CD4-positive, alpha-beta memory T cell (primary cell): ENCODE measurements at regions not wholly inside any gene's neighbourhood (a gene's known extent, or its start where the extent isn't known, plus 50 kb on each side); places are given as distances from the start of the nearest gene placed in this dataset.
"Not testable (repeated sequence)": the region's sequence is repeated elsewhere in the genome, so short reads cannot be mapped to it uniquely, and the experiment has no call there.

Experiments
- CTCF ChIA-PET: fragments of 350-600 bp; sonication (Branson Sonifier 250); formaldehyde crosslinking; loops from one replicate; lab custom pipeline; 2021; ENCODE audit warnings: inconsistent platforms; ENCODE audit not compliant: partially characterized antibody; lab: Charles Lee
- POLR2A ChIA-PET: fragments of 350-600 bp; sonication (Branson Sonifier 250); formaldehyde crosslinking; loops from one replicate; lab custom pipeline; 2021; ENCODE audit not compliant: partially characterized antibody; lab: Charles Lee
- DNase-seq, 5 donors: peaks; one replicate each; pipeline versions ENCODE4 v3.0.0 to v3.0.0-alpha.2; 2020 to 2022; ENCODE audit warnings: mixed read lengths in 1 of 5
- H3K27ac ChIP-seq: one replicate; pipeline ENCODE4 v1.7.0; 2013; ENCODE audit warnings: low read depth, low read length
- H3K27me3 ChIP-seq: 2 replicates; pipeline ENCODE4 v1.7.0; 2013; ENCODE audit warnings: mild to moderate bottlenecking, low read length, moderate library complexity; ENCODE audit not compliant: insufficient read depth
- H3K36me3 ChIP-seq: 2 replicates; pipeline ENCODE4 v1.7.0; 2013; ENCODE audit warnings: mild to moderate bottlenecking, low read length, moderate library complexity; ENCODE audit not compliant: insufficient read depth
- H3K4me1 ChIP-seq: 2 replicates; pipeline ENCODE4 v1.7.0; 2013; ENCODE audit warnings: mild to moderate bottlenecking, low read length, moderate library complexity; ENCODE audit not compliant: insufficient read depth
- H3K4me3 ChIP-seq, 2 donors: one replicate each; pipeline ENCODE4 v1.7.0; 2013; ENCODE audit warnings: low read length in 2 of 2, mild to moderate bottlenecking in 1 of 2
- H3K9me3 ChIP-seq, 2 donors: one replicate each; pipeline ENCODE4 v1.7.0; 2013; ENCODE audit warnings: low read length in 2 of 2, control low read depth in 1 of 2; ENCODE audit not compliant: control insufficient read depth in 1 of 2
- H3K27ac Mint-ChIP-seq, 7 donors: one replicate each; pipeline ENCODE4 v1.8.0; 2020 to 2021; ENCODE audit warnings: mixed read lengths in 7 of 7, mild to moderate bottlenecking in 6 of 7, inconsistent platforms in 3 of 7, moderate library complexity in 3 of 7
- H3K27me3 Mint-ChIP-seq, 2 donors: one replicate each; pipeline ENCODE4 v1.8.0; 2020 to 2021; ENCODE audit warnings: mixed read lengths in 2 of 2
- H3K36me3 Mint-ChIP-seq, 2 donors: one replicate each; pipeline ENCODE4 v1.8.0; 2020 to 2021; ENCODE audit warnings: mixed read lengths in 2 of 2, inconsistent platforms in 1 of 2, mild to moderate bottlenecking in 1 of 2
- H3K4me1 Mint-ChIP-seq, 4 donors: one replicate each; pipeline ENCODE4 v1.8.0; 2020 to 2021; ENCODE audit warnings: mixed read lengths in 4 of 4, mild to moderate bottlenecking in 1 of 4
- H3K4me3 Mint-ChIP-seq, 8 donors: one replicate each; pipeline ENCODE4 v1.8.0; 2020 to 2021; ENCODE audit warnings: mixed read lengths in 8 of 8, mild to moderate bottlenecking in 7 of 8, moderate library complexity in 6 of 8, inconsistent platforms in 3 of 8
- H3K9me3 Mint-ChIP-seq, 8 donors: one replicate each; pipeline ENCODE4 v1.8.0; 2020 to 2021; ENCODE audit warnings: mixed read lengths in 8 of 8, mild to moderate bottlenecking in 5 of 8, inconsistent platforms in 3 of 8, moderate library complexity in 1 of 8
- intact Hi-C: fragments of 100-400 bp; cut with micrococcal nuclease; formaldehyde crosslinking; loops from one replicate; pipeline ENCODE4 v1.15.1; 2023

- no peak for DNase-seq
Observed at GRCh38 chr6:103507052-103507451, 1352.7 kb downstream of the HACE1 start.

GRCh38 chr6:103505155-103505518 lies 1354.6 kb downstream of the HACE1 start:
- ChIA-PET CTCF (no interaction called here), POLR2A (no interaction called here)
- Histone ChIP-seq H3K36me3 (no peaks in the 10 kb centered on the region), H3K27ac (no peak overlapping the region), H3K4me1 (no peaks in the 10 kb centered on the region), H3K9me3 (no peaks in the 10 kb centered on the region), H3K27me3 (no peaks in the 10 kb centered on the region), H3K4me3 (no peak overlapping the region)
- Mint-ChIP-seq H3K27me3 (no peaks in the 10 kb centered on the region), H3K27ac (no peak overlapping the region), H3K4me3 (no peak overlapping the region), H3K4me1 (no peaks in the 10 kb centered on the region), H3K36me3 (no peaks in the 10 kb centered on the region), H3K9me3 (peaks cover 0 to 5% (median under 1%) of the 10 kb centered on the region in 8 donors)
- no peak for DNase-seq
- intact Hi-C loops, result no loop called here

More at GRCh38 chr6:103507052-103507451, 1352.7 kb downstream of the HACE1 start:
- POLR2A ChIA-PET, result no interaction called here
- Histone ChIP-seq H3K9me3 (no peaks in the 10 kb centered on the region), H3K36me3 (no peaks in the 10 kb centered on the region), H3K4me1 (no peaks in the 10 kb centered on the region), H3K4me3 (no peak overlapping the region), H3K27ac (no peak overlapping the region), H3K27me3 (no peaks in the 10 kb centered on the region)
- intact Hi-C loops, result no loop called here
- no peaks in the 10 kb centered on the region for H3K4me1 Mint-ChIP-seq
- no peaks in the 10 kb centered on the region for H3K36me3 Mint-ChIP-seq
- H3K4me3 Mint-ChIP-seq, result no peak overlapping the region
- CTCF ChIA-PET, result no interaction called here
- no peak overlapping the region for H3K27ac Mint-ChIP-seq
- peaks cover 0 to 5% (median under 1%) of the 10 kb centered on the region in 8 donors for H3K9me3 Mint-ChIP-seq
- H3K27me3 Mint-ChIP-seq, result no peaks in the 10 kb centered on the region

- H3K36me3 ChIP-seq, result no peaks in the 10 kb centered on the region
- no peaks in the 10 kb centered on the region for H3K4me1 Mint-ChIP-seq
- H3K27me3 ChIP-seq, result no peaks in the 10 kb centered on the region
- ChIA-PET POLR2A (no interaction called here), CTCF (no interaction called here)
- no peaks in the 10 kb centered on the region for H3K9me3 ChIP-seq
- H3K4me3 Mint-ChIP-seq, result no peak overlapping the region
- no peak overlapping the region for H3K27ac ChIP-seq
- H3K36me3 Mint-ChIP-seq, result no peaks in the 10 kb centered on the region
- H3K9me3 Mint-ChIP-seq, result peaks cover 0 to 5% (median 0%) of the 10 kb centered on the region in 8 donors
- no peak overlapping the region for H3K27ac Mint-ChIP-seq
- H3K27me3 Mint-ChIP-seq, result no peaks in the 10 kb centered on the region
- DNase-seq, result no peak
- intact Hi-C loops, result no loop called here
- H3K4me1 ChIP-seq, result no peaks in the 10 kb centered on the region
- no peak overlapping the region for H3K4me3 ChIP-seq
Observed at GRCh38 chr6:103504501-103505154, 1355.1 kb downstream of the HACE1 start.

- H3K9me3 ChIP-seq, H3K36me3 ChIP-seq, intact Hi-C loops, H3K36me3 Mint-ChIP-seq, H3K27ac ChIP-seq, H3K27me3 Mint-ChIP-seq, H3K4me3 ChIP-seq, CTCF ChIA-PET, POLR2A ChIA-PET, H3K9me3 Mint-ChIP-seq, H3K4me3 Mint-ChIP-seq, H3K27me3 ChIP-seq, DNase-seq, H3K4me1 Mint-ChIP-seq, H3K27ac Mint-ChIP-seq, H3K4me1 ChIP-seq: not testable (repeated sequence)
Observed at GRCh38 chr6:103496588-103496987, 1363.1 kb downstream of the HACE1 start.

- Mint-ChIP-seq H3K4me1 (no peaks in the 10 kb centered on the region), H3K36me3 (no peaks in the 10 kb centered on the region), H3K27ac (no peak overlapping the region), H3K9me3 (peaks cover 0 to 5% (median 0%) of the 10 kb centered on the region in 8 donors), H3K27me3 (no peaks in the 10 kb centered on the region), H3K4me3 (no peak overlapping the region)
- Histone ChIP-seq H3K9me3 (no peaks in the 10 kb centered on the region), H3K27ac (no peak overlapping the region), H3K4me3 (no peak overlapping the region), H3K27me3 (no peaks in the 10 kb centered on the region), H3K4me1 (no peaks in the 10 kb centered on the region), H3K36me3 (no peaks in the 10 kb centered on the region)
- DNase-seq, result no peak
- intact Hi-C loops, result no loop called here
- POLR2A ChIA-PET, result no interaction called here
- CTCF ChIA-PET, result no interaction called here
Observed at GRCh38 chr6:103456652-103457051, 1403.1 kb downstream of the HACE1 start.

- Mint-ChIP-seq H3K27ac (no peak overlapping the region), H3K36me3 (no peaks in the 10 kb centered on the region), H3K9me3 (peaks cover 0 to 5% (median 0%) of the 10 kb centered on the region in 8 donors), H3K4me3 (no peak overlapping the region), H3K27me3 (no peaks in the 10 kb centered on the region), H3K4me1 (no peaks in the 10 kb centered on the region)
- Histone ChIP-seq H3K9me3 (no peaks in the 10 kb centered on the region), H3K27ac (no peak overlapping the region), H3K27me3 (no peaks in the 10 kb centered on the region), H3K36me3 (no peaks in the 10 kb centered on the region), H3K4me3 (no peak overlapping the region), H3K4me1 (no peaks in the 10 kb centered on the region)
- ChIA-PET POLR2A (no interaction called here), CTCF (no interaction called here)
- no peak for DNase-seq
- intact Hi-C loops, result no loop called here
Observed at GRCh38 chr6:103455275-103455674, 1404.4 kb downstream of the HACE1 start.

- Histone ChIP-seq H3K27me3 (no peaks in the 10 kb centered on the region), H3K4me1 (no peaks in the 10 kb centered on the region), H3K27ac (no peak overlapping the region), H3K4me3 (no peak overlapping the region), H3K36me3 (no peaks in the 10 kb centered on the region), H3K9me3 (no peaks in the 10 kb centered on the region)
- Mint-ChIP-seq H3K36me3 (no peaks in the 10 kb centered on the region), H3K9me3 (peaks cover 0 to 4% (median 2%) of the 10 kb centered on the region in 8 donors), H3K27me3 (no peaks in the 10 kb centered on the region), H3K4me3 (no peak overlapping the region), H3K4me1 (no peaks in the 10 kb centered on the region), H3K27ac (no peak overlapping the region)
- DNase-seq, result no peak
- POLR2A ChIA-PET, result no interaction called here
- CTCF ChIA-PET, result no interaction called here
- intact Hi-C loops, result no loop called here
Observed at GRCh38 chr6:103409475-103409874, 1450.2 kb downstream of the HACE1 start.

- H3K36me3 ChIP-seq, result no peaks in the 10 kb centered on the region
- Mint-ChIP-seq H3K36me3 (no peaks in the 10 kb centered on the region), H3K4me1 (no peaks in the 10 kb centered on the region), H3K9me3 (peaks cover 0 to 6% (median 4%) of the 10 kb centered on the region in 8 donors), H3K27me3 (no peaks in the 10 kb centered on the region), H3K4me3 (no peak overlapping the region), H3K27ac (no peak overlapping the region)
- CTCF ChIA-PET, result no interaction called here
- no peaks in the 10 kb centered on the region for H3K9me3 ChIP-seq
- no peaks in the 10 kb centered on the region for H3K27me3 ChIP-seq
- POLR2A ChIA-PET, result no interaction called here
- no peak for DNase-seq
- no peak overlapping the region for H3K4me3 ChIP-seq
- intact Hi-C loops, result no loop called here
- no peak overlapping the region for H3K27ac ChIP-seq
- no peaks in the 10 kb centered on the region for H3K4me1 ChIP-seq
Observed at GRCh38 chr6:103405321-103405720, 1454.4 kb downstream of the HACE1 start.
